GM13976 (cell line): ENCODE measurements at regions not wholly inside any gene's neighbourhood (a gene's known extent, or its start where the extent isn't known, plus 50 kb on each side); places are given as distances from the start of the nearest gene placed in this dataset.

Experiments
- DNase-seq: peaks from one replicate; pipeline ENCODE4 v3.0.0; 2012; ENCODE audit warnings: low spot score
- in situ Hi-C: fragments of 300-500 bp; cut with MboI; formaldehyde crosslinking; loops from one replicate; pipeline ENCODE4 v1.12.0; 2022; ENCODE audit warnings: low sequenced_read_pairs, mixed read lengths, inconsistent platforms; ENCODE audit not compliant: unreplicated experiment
- TF ChIP-seq, protein P1 (sequence below): IDR thresholded peaks from 2 replicates; pipeline ENCODE4 v1.5.1; 2012; ENCODE audit warnings: borderline replicate concordance, mild to moderate bottlenecking; ENCODE audit not compliant: insufficient read depth; ENCODE audit errors: extremely low read depth, missing control alignments, control extremely low read depth

DNA sequence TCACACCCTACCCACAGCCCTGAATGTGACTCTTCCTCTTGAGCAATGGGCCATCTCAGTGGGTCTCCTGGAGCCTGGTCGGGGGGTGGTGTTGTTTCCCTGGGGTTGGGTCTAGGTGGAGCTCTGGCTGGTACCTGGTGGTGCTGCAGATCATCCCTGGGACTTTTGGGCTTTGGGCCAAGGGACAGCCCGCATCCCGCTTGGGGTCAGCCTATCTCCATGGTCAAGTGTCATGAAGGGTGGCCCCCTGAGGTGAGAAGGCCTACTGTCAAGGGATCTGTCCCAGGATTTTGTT is 202.0 kb downstream of the UBE3A start:
- TF ChIP-seq, protein P1, sequence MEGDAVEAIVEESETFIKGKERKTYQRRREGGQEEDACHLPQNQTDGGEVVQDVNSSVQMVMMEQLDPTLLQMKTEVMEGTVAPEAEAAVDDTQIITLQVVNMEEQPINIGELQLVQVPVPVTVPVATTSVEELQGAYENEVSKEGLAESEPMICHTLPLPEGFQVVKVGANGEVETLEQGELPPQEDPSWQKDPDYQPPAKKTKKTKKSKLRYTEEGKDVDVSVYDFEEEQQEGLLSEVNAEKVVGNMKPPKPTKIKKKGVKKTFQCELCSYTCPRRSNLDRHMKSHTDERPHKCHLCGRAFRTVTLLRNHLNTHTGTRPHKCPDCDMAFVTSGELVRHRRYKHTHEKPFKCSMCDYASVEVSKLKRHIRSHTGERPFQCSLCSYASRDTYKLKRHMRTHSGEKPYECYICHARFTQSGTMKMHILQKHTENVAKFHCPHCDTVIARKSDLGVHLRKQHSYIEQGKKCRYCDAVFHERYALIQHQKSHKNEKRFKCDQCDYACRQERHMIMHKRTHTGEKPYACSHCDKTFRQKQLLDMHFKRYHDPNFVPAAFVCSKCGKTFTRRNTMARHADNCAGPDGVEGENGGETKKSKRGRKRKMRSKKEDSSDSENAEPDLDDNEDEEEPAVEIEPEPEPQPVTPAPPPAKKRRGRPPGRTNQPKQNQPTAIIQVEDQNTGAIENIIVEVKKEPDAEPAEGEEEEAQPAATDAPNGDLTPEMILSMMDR = no peak
- in situ Hi-C loops = no loop called here
- no peak for DNase-seq

DNA sequence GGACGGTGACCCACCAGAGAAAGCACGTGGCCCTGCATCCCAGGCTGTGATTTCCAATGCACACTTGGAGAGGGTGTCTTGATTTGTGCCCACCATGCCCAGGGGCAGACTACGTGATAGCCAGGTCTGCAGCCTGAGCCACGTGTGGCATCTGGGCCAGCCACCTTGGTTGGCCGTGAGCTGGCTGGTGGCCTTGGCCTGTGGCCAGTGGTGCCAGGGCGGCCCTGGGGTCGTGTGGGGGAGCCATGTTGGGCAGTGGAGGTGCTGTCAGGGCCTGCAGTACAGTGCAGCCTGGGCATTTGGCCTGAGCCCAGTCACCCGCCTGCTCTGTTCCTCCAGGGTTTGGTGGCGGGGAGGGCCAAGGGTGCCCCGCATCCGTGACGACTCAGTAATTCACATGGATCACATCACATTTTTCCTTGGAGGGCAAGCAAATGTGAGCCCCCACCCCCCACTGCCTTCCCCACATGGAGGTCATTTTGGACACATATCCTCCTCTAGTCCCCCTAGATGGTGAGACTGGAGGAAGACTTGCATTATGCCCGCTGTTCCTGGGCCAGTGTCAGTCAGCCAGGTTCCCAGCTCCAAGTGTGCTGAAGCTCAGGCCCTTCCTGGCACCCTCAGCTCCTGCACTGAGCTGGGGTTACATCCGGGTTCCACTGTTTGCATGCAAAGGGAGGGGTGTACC is 201.4 kb downstream of the UBE3A start:
- DNase-seq = no peak
- TF ChIP-seq, protein P1 = no peak
- in situ Hi-C loops = no loop called here

DNA sequence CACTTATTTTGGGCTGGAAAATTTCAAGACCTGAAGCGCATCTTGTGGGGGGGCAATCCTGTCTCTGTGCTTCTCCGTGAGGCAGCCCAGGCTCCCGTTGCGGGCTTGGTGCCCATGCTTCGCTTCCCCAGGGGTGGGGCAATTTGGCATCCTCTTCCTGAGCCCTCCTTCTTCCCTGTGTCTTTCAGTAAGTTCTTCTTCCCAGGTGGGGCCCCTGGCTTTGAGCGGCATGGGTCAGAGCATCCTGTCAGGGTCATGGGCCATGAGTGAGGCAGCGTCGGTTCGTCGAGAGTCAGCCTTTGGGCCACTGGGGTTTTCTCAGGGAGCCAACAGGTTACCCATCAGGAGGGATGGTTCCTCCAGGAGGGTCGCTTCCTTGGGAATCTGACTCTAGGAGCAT is 200.7 kb downstream of the UBE3A start:
- TF ChIP-seq, protein P1 = no peak
- DNase-seq = no peak
- in situ Hi-C loops = no loop called here

DNA sequence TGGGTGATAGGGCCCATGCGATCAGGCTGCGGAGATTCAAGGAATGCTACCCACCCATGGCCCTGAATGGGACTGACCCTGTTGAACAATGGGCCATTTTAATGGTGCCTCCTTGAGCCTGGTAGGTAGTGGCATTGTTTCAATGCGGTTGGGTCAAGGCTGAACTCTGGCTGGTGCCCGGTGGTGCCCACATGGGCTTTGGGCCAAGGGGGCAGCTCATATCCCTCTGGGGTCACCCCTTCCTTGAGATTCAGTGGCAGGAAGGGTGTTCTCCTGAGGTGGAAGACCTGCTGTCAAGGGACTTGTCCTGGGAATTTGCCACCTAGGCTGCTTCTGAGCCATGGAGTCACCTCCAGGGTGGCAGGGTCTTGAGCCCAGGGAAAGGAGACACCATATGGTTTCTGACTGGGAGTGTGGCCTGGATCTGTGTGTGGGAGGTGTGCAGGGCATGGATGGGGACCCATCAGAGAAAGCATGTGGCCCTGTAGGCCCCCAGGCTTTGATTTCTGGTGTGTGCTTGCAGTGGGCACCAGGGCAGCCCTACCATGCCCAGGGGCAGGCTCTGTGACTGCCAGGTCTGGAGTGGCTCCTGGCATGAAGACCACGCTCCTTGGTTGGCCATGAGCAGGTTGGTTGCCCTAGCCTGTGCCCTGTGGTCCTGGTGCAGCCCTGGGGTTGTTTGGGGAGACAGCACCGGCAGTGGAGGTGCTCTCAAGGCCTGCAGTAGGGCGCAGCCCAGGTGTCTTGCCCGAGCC is 199.9 kb downstream of the UBE3A start:
- in situ Hi-C loops = no loop called here
- TF ChIP-seq, protein P1 = no peak

GRCh38 chr15:25239471-25240345 is 199.1 kb downstream of the UBE3A start:
- TF ChIP-seq, protein P1 = no peak
- DNase-seq = no peak
- in situ Hi-C loops = no loop called here

More for the DNA sequence above, 199.9 kb downstream of the UBE3A start:
- no peak for DNase-seq

- in situ Hi-C loops = no loop called here
- TF ChIP-seq, protein P1 = no peak
- no peak for DNase-seq
These were observed 198.3 kb downstream of the UBE3A start for GRCh38 chr15:25240461-25241021.
